ENCODE measurements at regions not wholly inside any gene's neighbourhood (a gene's known extent, or its start where the extent isn't known, plus 50 kb on each side); places are given as distances from the start of the nearest gene placed in this dataset.

DNA sequence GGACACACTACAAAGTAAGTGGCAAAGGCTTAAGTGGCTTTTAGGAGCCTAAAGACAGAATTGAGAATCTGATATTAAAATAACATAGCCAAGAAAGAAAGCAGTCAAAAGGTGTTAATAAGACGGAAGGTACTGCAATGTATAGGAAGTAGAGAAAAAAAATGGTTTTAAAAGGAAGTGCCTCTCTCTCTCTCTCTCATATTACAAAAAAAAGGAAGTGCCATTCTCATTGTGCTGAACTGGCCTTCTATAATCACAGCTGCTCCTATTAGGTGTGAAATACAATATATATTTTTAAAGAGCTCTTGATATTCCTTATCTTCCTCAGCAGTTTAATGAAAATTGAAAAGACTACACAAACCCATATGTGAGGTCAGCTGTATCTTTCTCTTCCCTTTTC lies 199.4 kb upstream of the NPVF start:
- TF ChIP-seq, protein P1, sequence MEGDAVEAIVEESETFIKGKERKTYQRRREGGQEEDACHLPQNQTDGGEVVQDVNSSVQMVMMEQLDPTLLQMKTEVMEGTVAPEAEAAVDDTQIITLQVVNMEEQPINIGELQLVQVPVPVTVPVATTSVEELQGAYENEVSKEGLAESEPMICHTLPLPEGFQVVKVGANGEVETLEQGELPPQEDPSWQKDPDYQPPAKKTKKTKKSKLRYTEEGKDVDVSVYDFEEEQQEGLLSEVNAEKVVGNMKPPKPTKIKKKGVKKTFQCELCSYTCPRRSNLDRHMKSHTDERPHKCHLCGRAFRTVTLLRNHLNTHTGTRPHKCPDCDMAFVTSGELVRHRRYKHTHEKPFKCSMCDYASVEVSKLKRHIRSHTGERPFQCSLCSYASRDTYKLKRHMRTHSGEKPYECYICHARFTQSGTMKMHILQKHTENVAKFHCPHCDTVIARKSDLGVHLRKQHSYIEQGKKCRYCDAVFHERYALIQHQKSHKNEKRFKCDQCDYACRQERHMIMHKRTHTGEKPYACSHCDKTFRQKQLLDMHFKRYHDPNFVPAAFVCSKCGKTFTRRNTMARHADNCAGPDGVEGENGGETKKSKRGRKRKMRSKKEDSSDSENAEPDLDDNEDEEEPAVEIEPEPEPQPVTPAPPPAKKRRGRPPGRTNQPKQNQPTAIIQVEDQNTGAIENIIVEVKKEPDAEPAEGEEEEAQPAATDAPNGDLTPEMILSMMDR (conservative IDR thresholded peaks at IDR 0.05) = no peak
- no peak for TF ChIP-seq EZH2 (IDR thresholded peaks at IDR 0.05; ENCODE audit: low read depth)
